Stimulated activated naive B cell treated with anti-CD40 and anti-IgM and Interleukin-4, amounts not matched to agents 10 μg/mL and 1 μg/mL and 100 μg/mL, for 72 hours (primary cell): ENCODE measurements at regions not wholly inside any gene's neighbourhood (a gene's known extent, or its start where the extent isn't known, plus 50 kb on each side); places are given as distances from the start of the nearest gene placed in this dataset.
"Not testable (repeated sequence)": the region's sequence is repeated elsewhere in the genome, so short reads cannot be mapped to it uniquely, and the experiment has no call there.

Experiments
- ATAC-seq, 2 donors: fragments of 150-1000 bp; cut with Tn5 transposase; replicated peaks; 2 replicates each; pipeline ENCODE4 v1.10.0; 2021; ENCODE audit warnings: moderate library complexity in 1 of 2
- DNase-seq: peaks from one replicate; pipeline ENCODE4 v3.0.0; 2021
- H3K27ac Mint-ChIP-seq: one replicate; pipeline ENCODE4 v1.8.0; 2022; ENCODE audit warnings: mild to moderate bottlenecking, mixed read lengths
- H3K27me3 Mint-ChIP-seq, 2 donors: one replicate each; pipeline ENCODE4 v1.8.0; 2022; ENCODE audit warnings: mixed read lengths in 2 of 2
- H3K36me3 Mint-ChIP-seq, 2 donors: one replicate each; pipeline ENCODE4 v1.8.0; 2022; ENCODE audit warnings: mixed read lengths in 2 of 2, mild to moderate bottlenecking in 1 of 2
- H3K4me1 Mint-ChIP-seq, 2 donors: one replicate each; pipeline ENCODE4 v1.8.0; 2022; ENCODE audit warnings: mixed read lengths in 2 of 2, mild to moderate bottlenecking in 1 of 2
- H3K4me3 Mint-ChIP-seq, 2 donors: one replicate each; pipeline ENCODE4 v1.8.0; 2022; ENCODE audit warnings: mild to moderate bottlenecking in 2 of 2, mixed read lengths in 2 of 2, moderate library complexity in 1 of 2
- H3K9me3 Mint-ChIP-seq, 2 donors: one replicate each; pipeline ENCODE4 v1.8.0; 2022; ENCODE audit warnings: mixed read lengths in 2 of 2, mild to moderate bottlenecking in 1 of 2

- ATAC-seq (no peak), DNase-seq (no peak)
- Mint-ChIP-seq H3K36me3 (no peaks in the 10 kb centered on the region), H3K9me3 (peaks cover 13 to 14% of the 10 kb centered on the region in 2 donors), H3K4me3 (no peak overlapping the region), H3K27ac (no peak overlapping the region), H3K27me3 (no peaks in the 10 kb centered on the region), H3K4me1 (no peaks in the 10 kb centered on the region)
Measured at GRCh38 chr3:190990898-190991297, 128.4 kb upstream of the GMNC start.

GRCh38 chr3:190989218-190989617, 126.7 kb upstream of the GMNC start:
- Mint-ChIP-seq H3K4me3 (no peak overlapping the region), H3K4me1 (no peaks in the 10 kb centered on the region), H3K36me3 (no peaks in the 10 kb centered on the region), H3K27ac (no peak overlapping the region), H3K27me3 (no peaks in the 10 kb centered on the region), H3K9me3 (peaks cover 13 to 14% of the 10 kb centered on the region in 2 donors)
- DNase-seq (no peak), ATAC-seq (no peak)

- H3K27ac Mint-ChIP-seq: no peak overlapping the region
- no peaks in the 10 kb centered on the region for H3K4me1 Mint-ChIP-seq
- ATAC-seq: no peak
- H3K27me3 Mint-ChIP-seq: no peaks in the 10 kb centered on the region
- no peak overlapping the region for H3K4me3 Mint-ChIP-seq
- no peaks in the 10 kb centered on the region for H3K36me3 Mint-ChIP-seq
- H3K9me3 Mint-ChIP-seq: peaks cover 13 to 14% of the 10 kb centered on the region in 2 donors
- no peak for DNase-seq
Measured at GRCh38 chr3:190988102-190988501, 125.6 kb upstream of the GMNC start.

- Mint-ChIP-seq H3K27ac (no peak overlapping the region), H3K36me3 (no peaks in the 10 kb centered on the region), H3K9me3 (peaks cover 14% of the 10 kb centered on the region in 2 donors), H3K27me3 (no peaks in the 10 kb centered on the region), H3K4me1 (no peaks in the 10 kb centered on the region), H3K4me3 (no peak overlapping the region)
- no peak for ATAC-seq
- DNase-seq: no peak
Measured at GRCh38 chr3:190984502-190985244, 122.2 kb upstream of the GMNC start.

GRCh38 chr3:190983875-190984274, 121.4 kb upstream of the GMNC start:
- Mint-ChIP-seq H3K27ac (no peak overlapping the region), H3K4me3 (no peak overlapping the region), H3K27me3 (no peaks in the 10 kb centered on the region), H3K36me3 (no peaks in the 10 kb centered on the region), H3K4me1 (no peaks in the 10 kb centered on the region), H3K9me3 (peaks cover 14% of the 10 kb centered on the region in 2 donors)
- DNase-seq (no peak), ATAC-seq (peak; percentile 61 to 68)

- Mint-ChIP-seq H3K4me3 (no peak overlapping the region), H3K27ac (no peak overlapping the region), H3K36me3 (no peaks in the 10 kb centered on the region), H3K27me3 (no peaks in the 10 kb centered on the region), H3K9me3 (no peaks in the 10 kb centered on the region), H3K4me1 (no peaks in the 10 kb centered on the region)
- no peak for DNase-seq
- ATAC-seq: no peak
Measured at GRCh38 chr3:190973771-190974170, 111.3 kb upstream of the GMNC start.

GRCh38 chr3:190972840-190973270, 110.4 kb upstream of the GMNC start:
- Mint-ChIP-seq H3K27ac (no peak overlapping the region), H3K9me3 (no peaks in the 10 kb centered on the region), H3K4me3 (no peak overlapping the region), H3K4me1 (no peaks in the 10 kb centered on the region), H3K36me3 (no peaks in the 10 kb centered on the region), H3K27me3 (no peaks in the 10 kb centered on the region)
- DNase-seq (no peak), ATAC-seq (no peak)

GRCh38 chr3:190972196-190972595, 109.7 kb upstream of the GMNC start:
- H3K27me3 Mint-ChIP-seq: no peaks in the 10 kb centered on the region
- no peak overlapping the region for H3K4me3 Mint-ChIP-seq
- ATAC-seq (no peak), DNase-seq (no peak)
- H3K27ac Mint-ChIP-seq: no peak overlapping the region
- no peaks in the 10 kb centered on the region for H3K36me3 Mint-ChIP-seq
- H3K4me1 Mint-ChIP-seq: no peaks in the 10 kb centered on the region
- H3K9me3 Mint-ChIP-seq: no peaks in the 10 kb centered on the region

GRCh38 chr3:190970560-190970959, 108.1 kb upstream of the GMNC start:
- Mint-ChIP-seq H3K36me3 (no peaks in the 10 kb centered on the region), H3K4me3 (no peak overlapping the region), H3K27me3 (no peaks in the 10 kb centered on the region), H3K9me3 (no peaks in the 10 kb centered on the region), H3K27ac (no peak overlapping the region), H3K4me1 (no peaks in the 10 kb centered on the region)
- ATAC-seq (no peak), DNase-seq (no peak)

GRCh38 chr3:190968616-190969015, 106.1 kb upstream of the GMNC start:
- no peaks in the 10 kb centered on the region for H3K4me1 Mint-ChIP-seq
- no peaks in the 10 kb centered on the region for H3K9me3 Mint-ChIP-seq
- ATAC-seq (no peak), DNase-seq (no peak)
- no peak overlapping the region for H3K27ac Mint-ChIP-seq
- H3K36me3 Mint-ChIP-seq: no peaks in the 10 kb centered on the region
- no peak overlapping the region for H3K4me3 Mint-ChIP-seq
- H3K27me3 Mint-ChIP-seq: no peaks in the 10 kb centered on the region

- not testable (repeated sequence) for H3K4me3 Mint-ChIP-seq, ATAC-seq, H3K36me3 Mint-ChIP-seq, H3K4me1 Mint-ChIP-seq, H3K27ac Mint-ChIP-seq, H3K27me3 Mint-ChIP-seq, DNase-seq, H3K9me3 Mint-ChIP-seq
Measured at GRCh38 chr3:190964931-190965330, 102.4 kb upstream of the GMNC start.

- Mint-ChIP-seq H3K4me3 (no peak overlapping the region), H3K36me3 (no peaks in the 10 kb centered on the region), H3K27me3 (no peaks in the 10 kb centered on the region), H3K9me3 (peaks cover 4 to 9% of the 10 kb centered on the region in 2 donors), H3K27ac (no peak overlapping the region), H3K4me1 (no peaks in the 10 kb centered on the region)
- ATAC-seq: no peak
- DNase-seq: no peak
Measured at GRCh38 chr3:190959077-190959476, 96.6 kb upstream of the GMNC start.

- no peaks in the 10 kb centered on the region for H3K36me3 Mint-ChIP-seq
- H3K9me3 Mint-ChIP-seq: no peaks in the 10 kb centered on the region
- H3K4me1 Mint-ChIP-seq: no peaks in the 10 kb centered on the region
- no peak for ATAC-seq
- no peak for DNase-seq
- no peak overlapping the region for H3K27ac Mint-ChIP-seq
- H3K4me3 Mint-ChIP-seq: no peak overlapping the region
- H3K27me3 Mint-ChIP-seq: peaks cover 0 to 4% of the 10 kb centered on the region in 2 donors
Measured at GRCh38 chr3:190941694-190942260, 79.3 kb upstream of the GMNC start.

GRCh38 chr3:190934616-190935015, 72.1 kb upstream of the GMNC start:
- ATAC-seq: not testable (repeated sequence)

GRCh38 chr3:190926619-190927018, 64.1 kb upstream of the GMNC start:
- peaks cover 0 to 3% of the 10 kb centered on the region in 2 donors for H3K9me3 Mint-ChIP-seq
- no peak overlapping the region for H3K4me3 Mint-ChIP-seq
- H3K27ac Mint-ChIP-seq: no peak overlapping the region
- H3K27me3 Mint-ChIP-seq: no peaks in the 10 kb centered on the region
- ATAC-seq (no peak), DNase-seq (no peak)
- no peaks in the 10 kb centered on the region for H3K36me3 Mint-ChIP-seq
- H3K4me1 Mint-ChIP-seq: no peaks in the 10 kb centered on the region

More at GRCh38 chr3:190934616-190935015, 72.1 kb upstream of the GMNC start:
- not testable (repeated sequence) for H3K27me3 Mint-ChIP-seq, H3K4me3 Mint-ChIP-seq, H3K9me3 Mint-ChIP-seq, H3K27ac Mint-ChIP-seq, DNase-seq, H3K4me1 Mint-ChIP-seq, H3K36me3 Mint-ChIP-seq
